Brain microvascular endothelial cell (primary cell): ENCODE measurements at regions not wholly inside any gene's neighbourhood (a gene's known extent, or its start where the extent isn't known, plus 50 kb on each side); places are given as distances from the start of the nearest gene placed in this dataset.

Experiments used
- DNase-seq: peaks from one replicate; pipeline ENCODE4 v3.0.0-alpha.2; 2020
- H3K27ac ChIP-seq: fragments of 250-450 bp; sonication (Bioruptor Pico); 2 replicates; pipeline ENCODE4 v1.5.1; 2020; ENCODE audit warnings: mild to moderate bottlenecking, moderate library complexity
- H3K27me3 ChIP-seq: fragments of 250-450 bp; sonication (Bioruptor Pico); replicated peaks from 2 replicates; pipeline ENCODE4 v1.5.1; 2020; ENCODE audit warnings: mild to moderate bottlenecking
- H3K36me3 ChIP-seq: fragments of 250-450 bp; sonication (Bioruptor Pico); replicated peaks from 2 replicates; pipeline ENCODE4 v1.5.1; 2020; ENCODE audit warnings: mild to moderate bottlenecking
- H3K4me3 ChIP-seq: 2 replicates; pipeline ENCODE4 v1.5.1; 2011; ENCODE audit warnings: low read depth, mild to moderate bottlenecking, control low read depth, low read length, moderate library complexity
- CTCF ChIP-seq: IDR thresholded peaks from 2 replicates; pipeline ENCODE4 v1.5.1; 2011; ENCODE audit warnings: low read depth, mild to moderate bottlenecking, moderate library complexity, low read length, control low read depth, inconsistent platforms; ENCODE audit errors: missing control alignments
- in situ Hi-C: cut with HindIII; loops from 2 replicates; pipeline ENCODE4 v1.10.0; 2017; ENCODE audit warnings: low sequenced_read_pairs, low pct_ligation_motif_present

- no peak for TF ChIP-seq CTCF
- Histone ChIP-seq H3K4me3 (no peak overlapping the region), H3K27me3 (no peaks in the 10 kb centered on the region), H3K27ac (no peak overlapping the region), H3K36me3 (no peaks in the 10 kb centered on the region)
- no peak for DNase-seq
- in situ Hi-C loops = no loop called here
These were observed 102.1 kb downstream of the ITIH6 start for GRCh38 chrX:54695816-54696487.
